Activated naive CD8-positive, alpha-beta T cell treated with anti-CD3 and anti-CD28 coated beads, Interleukin-2, amount 50 U/mL, for 24 hours (primary cell): ENCODE measurements at regions not wholly inside any gene's neighbourhood (a gene's known extent, or its start where the extent isn't known, plus 50 kb on each side); places are given as distances from the start of the nearest gene placed in this dataset.

Source experiments
- ATAC-seq: fragments of 150-1000 bp; cut with Tn5 transposase; one replicate; pipeline ENCODE4 v1.10.0; 2021
- DNase-seq: peaks from one replicate; pipeline ENCODE4 v3.0.0; 2021
- H3K27ac Mint-ChIP-seq: one replicate; pipeline ENCODE4 v1.8.0; 2021; ENCODE audit warnings: mild to moderate bottlenecking, mixed read lengths
- H3K27me3 Mint-ChIP-seq: one replicate; pipeline ENCODE4 v1.8.0; 2021; ENCODE audit warnings: mixed read lengths
- H3K36me3 Mint-ChIP-seq: one replicate; pipeline ENCODE4 v1.8.0; 2021; ENCODE audit warnings: low read depth, mixed read lengths
- H3K4me1 Mint-ChIP-seq: one replicate; pipeline ENCODE4 v1.8.0; 2021; ENCODE audit warnings: mixed read lengths
- H3K4me3 Mint-ChIP-seq: one replicate; pipeline ENCODE4 v1.8.0; 2021; ENCODE audit warnings: mild to moderate bottlenecking, moderate library complexity, mixed read lengths
- H3K9me3 Mint-ChIP-seq: one replicate; pipeline ENCODE4 v1.8.0; 2021; ENCODE audit warnings: mixed read lengths

- ATAC-seq: no peak
- Mint-ChIP-seq H3K9me3 (peaks cover 21% of the 10 kb centered on the region), H3K36me3 (no peaks in the 10 kb centered on the region), H3K27ac (no peak overlapping the region), H3K4me3 (no peak overlapping the region), H3K4me1 (no peaks in the 10 kb centered on the region), H3K27me3 (no peaks in the 10 kb centered on the region)
- no peak for DNase-seq
Measured at GRCh38 chr11:107139396-107139795, 121.1 kb upstream of the GUCY1A2 start.

GRCh38 chr11:107136892-107137291 lies 118.6 kb upstream of the GUCY1A2 start:
- no peak for ATAC-seq
- Mint-ChIP-seq H3K9me3 (peaks cover 21% of the 10 kb centered on the region), H3K4me3 (no peak overlapping the region), H3K27me3 (no peaks in the 10 kb centered on the region), H3K36me3 (no peaks in the 10 kb centered on the region), H3K27ac (no peak overlapping the region), H3K4me1 (no peaks in the 10 kb centered on the region)
- no peak for DNase-seq

GRCh38 chr11:107131756-107132155 lies 113.5 kb upstream of the GUCY1A2 start:
- ATAC-seq (no peak), DNase-seq (no peak)
- no peaks in the 10 kb centered on the region for H3K4me1 Mint-ChIP-seq
- H3K36me3 Mint-ChIP-seq: no peaks in the 10 kb centered on the region
- H3K9me3 Mint-ChIP-seq: peaks cover 17% of the 10 kb centered on the region
- no peak overlapping the region for H3K4me3 Mint-ChIP-seq
- no peaks in the 10 kb centered on the region for H3K27me3 Mint-ChIP-seq
- H3K27ac Mint-ChIP-seq: no peak overlapping the region

- ATAC-seq (no peak), DNase-seq (no peak)
- Mint-ChIP-seq H3K27ac (no peak overlapping the region), H3K36me3 (no peaks in the 10 kb centered on the region), H3K4me1 (no peaks in the 10 kb centered on the region), H3K9me3 (peaks cover 15% of the 10 kb centered on the region), H3K27me3 (no peaks in the 10 kb centered on the region), H3K4me3 (no peak overlapping the region)
Measured at GRCh38 chr11:107123022-107123421, 104.7 kb upstream of the GUCY1A2 start.

- H3K27ac Mint-ChIP-seq: no peak overlapping the region
- no peak overlapping the region for H3K4me3 Mint-ChIP-seq
- no peak for ATAC-seq
- no peaks in the 10 kb centered on the region for H3K36me3 Mint-ChIP-seq
- no peaks in the 10 kb centered on the region for H3K27me3 Mint-ChIP-seq
- peaks cover 16% of the 10 kb centered on the region for H3K9me3 Mint-ChIP-seq
- no peak for DNase-seq
- H3K4me1 Mint-ChIP-seq: no peaks in the 10 kb centered on the region
Measured at GRCh38 chr11:107118025-107118720, 99.9 kb upstream of the GUCY1A2 start.

GRCh38 chr11:107116358-107116757 lies 98.1 kb upstream of the GUCY1A2 start:
- Mint-ChIP-seq H3K9me3 (peaks cover 16% of the 10 kb centered on the region), H3K27ac (no peak overlapping the region), H3K4me3 (no peak overlapping the region), H3K27me3 (no peaks in the 10 kb centered on the region), H3K36me3 (no peaks in the 10 kb centered on the region), H3K4me1 (no peaks in the 10 kb centered on the region)
- no peak for ATAC-seq
- no peak for DNase-seq

GRCh38 chr11:107102692-107103477 lies 84.6 kb upstream of the GUCY1A2 start:
- Mint-ChIP-seq H3K4me3 (no peak overlapping the region), H3K9me3 (peaks cover 38% of the 10 kb centered on the region), H3K4me1 (no peaks in the 10 kb centered on the region), H3K27me3 (no peaks in the 10 kb centered on the region), H3K36me3 (no peaks in the 10 kb centered on the region), H3K27ac (no peak overlapping the region)
- peak; percentile 24 for ATAC-seq
- DNase-seq: no peak

GRCh38 chr11:107092667-107093066 lies 74.4 kb upstream of the GUCY1A2 start:
- Mint-ChIP-seq H3K4me1 (no peaks in the 10 kb centered on the region), H3K36me3 (no peaks in the 10 kb centered on the region), H3K27me3 (no peaks in the 10 kb centered on the region), H3K9me3 (peaks cover 54% of the 10 kb centered on the region), H3K4me3 (no peak overlapping the region), H3K27ac (no peak overlapping the region)
- DNase-seq: no peak
- ATAC-seq: no peak

- H3K27ac Mint-ChIP-seq: no peak overlapping the region
- DNase-seq (no peak), ATAC-seq (no peak)
- peaks cover 20% of the 10 kb centered on the region for H3K9me3 Mint-ChIP-seq
- H3K4me1 Mint-ChIP-seq: no peaks in the 10 kb centered on the region
- H3K27me3 Mint-ChIP-seq: no peaks in the 10 kb centered on the region
- H3K36me3 Mint-ChIP-seq: no peaks in the 10 kb centered on the region
- H3K4me3 Mint-ChIP-seq: no peak overlapping the region
Measured at GRCh38 chr11:107078375-107078774, 60.1 kb upstream of the GUCY1A2 start.

GRCh38 chr11:107076832-107077231 lies 58.6 kb upstream of the GUCY1A2 start:
- Mint-ChIP-seq H3K9me3 (peaks cover 9% of the 10 kb centered on the region), H3K4me3 (no peak overlapping the region), H3K27me3 (no peaks in the 10 kb centered on the region), H3K4me1 (no peaks in the 10 kb centered on the region), H3K27ac (no peak overlapping the region), H3K36me3 (no peaks in the 10 kb centered on the region)
- DNase-seq (no peak), ATAC-seq (no peak)

GRCh38 chr11:107071129-107071528 lies 52.9 kb upstream of the GUCY1A2 start:
- no peaks in the 10 kb centered on the region for H3K27me3 Mint-ChIP-seq
- H3K4me3 Mint-ChIP-seq: no peak overlapping the region
- H3K27ac Mint-ChIP-seq: no peak overlapping the region
- no peak for ATAC-seq
- H3K4me1 Mint-ChIP-seq: no peaks in the 10 kb centered on the region
- H3K36me3 Mint-ChIP-seq: no peaks in the 10 kb centered on the region
- no peaks in the 10 kb centered on the region for H3K9me3 Mint-ChIP-seq
- DNase-seq: no peak
